Esophagus squamous epithelium (tissue), 4 donors: ENCODE measurements at regions not wholly inside any gene's neighbourhood (a gene's known extent, or its start where the extent isn't known, plus 50 kb on each side); places are given as distances from the start of the nearest gene placed in this dataset.

Source experiments
- POLR2A ChIP-seq, 4 donors: fragments of 450-650 bp; IDR thresholded peaks; one replicate each; pipeline ENCODE4 v1.6.1; 2017; ENCODE audit warnings: antibody characterized with exemption in 4 of 4, mild to moderate bottlenecking in 4 of 4, moderate library complexity in 3 of 4
- TF ChIP-seq, protein P1 (sequence below), 6 experiments: fragments of 450-650 bp in 4 of 6; fragments of 200-600 bp in 2 of 6; sonication (generic) in 2 of 6; IDR thresholded peaks; one replicate each; pipeline ENCODE4 v1.5.1; 2016 to 2019; ENCODE audit warnings: antibody characterized with exemption in 6 of 6, mild to moderate bottlenecking in 4 of 6, moderate library complexity in 4 of 6

DNA sequence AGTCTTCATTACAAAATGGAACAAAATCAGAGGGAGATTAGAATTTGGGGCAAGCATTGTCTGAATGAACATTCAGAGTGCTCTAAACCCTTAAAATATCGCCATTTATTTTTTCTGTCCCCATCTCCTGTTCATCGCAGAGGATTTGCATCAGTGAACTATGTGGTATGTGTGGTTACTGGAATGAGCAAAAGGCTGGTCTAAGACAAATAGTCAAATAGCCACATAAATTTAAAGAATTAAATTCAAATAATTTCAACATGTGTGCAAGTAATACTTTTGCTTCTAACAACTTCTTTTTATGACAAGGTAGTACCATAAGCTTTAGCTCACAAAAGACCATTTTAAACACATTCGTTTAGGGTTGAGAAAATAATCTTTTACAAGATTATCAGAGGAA is 82.6 kb upstream of the ST8SIA3 start:
- TF ChIP-seq, protein P1, sequence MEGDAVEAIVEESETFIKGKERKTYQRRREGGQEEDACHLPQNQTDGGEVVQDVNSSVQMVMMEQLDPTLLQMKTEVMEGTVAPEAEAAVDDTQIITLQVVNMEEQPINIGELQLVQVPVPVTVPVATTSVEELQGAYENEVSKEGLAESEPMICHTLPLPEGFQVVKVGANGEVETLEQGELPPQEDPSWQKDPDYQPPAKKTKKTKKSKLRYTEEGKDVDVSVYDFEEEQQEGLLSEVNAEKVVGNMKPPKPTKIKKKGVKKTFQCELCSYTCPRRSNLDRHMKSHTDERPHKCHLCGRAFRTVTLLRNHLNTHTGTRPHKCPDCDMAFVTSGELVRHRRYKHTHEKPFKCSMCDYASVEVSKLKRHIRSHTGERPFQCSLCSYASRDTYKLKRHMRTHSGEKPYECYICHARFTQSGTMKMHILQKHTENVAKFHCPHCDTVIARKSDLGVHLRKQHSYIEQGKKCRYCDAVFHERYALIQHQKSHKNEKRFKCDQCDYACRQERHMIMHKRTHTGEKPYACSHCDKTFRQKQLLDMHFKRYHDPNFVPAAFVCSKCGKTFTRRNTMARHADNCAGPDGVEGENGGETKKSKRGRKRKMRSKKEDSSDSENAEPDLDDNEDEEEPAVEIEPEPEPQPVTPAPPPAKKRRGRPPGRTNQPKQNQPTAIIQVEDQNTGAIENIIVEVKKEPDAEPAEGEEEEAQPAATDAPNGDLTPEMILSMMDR (IDR thresholded peaks at IDR 0.05) = no peak
- no peak for TF ChIP-seq POLR2A (IDR thresholded peaks at IDR 0.05)
